ENCODE measurements at regions not wholly inside any gene's neighbourhood (a gene's known extent, or its start where the extent isn't known, plus 50 kb on each side); places are given as distances from the start of the nearest gene placed in this dataset.

- CTCF ChIA-PET, result no interaction called here
- H3K4me3 Mint-ChIP-seq (ENCODE audit: unreplicated experiment), result no peak overlapping the region
These were observed 879.0 kb downstream of the UQCRFS1 start for GRCh38 chr19:28333909-28334308.

DNA sequence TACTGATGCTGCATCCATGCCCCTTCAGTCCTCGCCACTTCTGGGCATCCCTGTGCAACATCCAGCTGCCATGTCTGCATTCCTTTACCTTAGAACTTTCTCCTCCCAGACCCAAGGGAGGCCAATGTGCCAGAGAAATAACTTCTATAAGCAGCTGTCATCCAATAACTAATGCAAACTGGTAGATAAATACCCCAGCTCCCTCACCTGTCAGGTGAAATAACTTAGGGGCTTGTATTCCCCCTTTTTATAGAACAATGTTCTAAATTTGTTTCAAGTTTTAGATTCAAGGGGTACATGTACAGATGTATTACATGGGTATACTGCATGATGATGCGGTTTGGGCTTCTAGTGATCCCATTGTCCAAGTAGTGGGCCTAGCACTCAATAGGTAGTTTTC lies 880.1 kb downstream of the UQCRFS1 start:
- no peak overlapping the region for H3K27ac Mint-ChIP-seq (ENCODE audit: low read depth, unreplicated experiment)
- ChIA-PET POLR2A (no interaction called here), CTCF (no interaction called here)
- no peaks in the 10 kb centered on the region for H3K4me1 Mint-ChIP-seq (ENCODE audit: insufficient read depth, unreplicated experiment)
- H3K4me3 Mint-ChIP-seq (ENCODE audit: unreplicated experiment), result no peak overlapping the region
- DNase-seq (ENCODE audit: unreplicated experiment), result no peak
- intact Hi-C loops (cut with micrococcal nuclease), result no loop called here
- no peaks in the 10 kb centered on the region for H3K36me3 Mint-ChIP-seq (ENCODE audit: insufficient read depth, unreplicated experiment)
- H3K27me3 Mint-ChIP-seq (ENCODE audit: insufficient read depth, unreplicated experiment), result no peaks in the 10 kb centered on the region
- no peak for TF ChIP-seq CTCF (IDR thresholded peaks at IDR 0.05; ENCODE audit: unreplicated experiment)
- H3K9me3 Mint-ChIP-seq (ENCODE audit: unreplicated experiment), result peaks cover 33% of the 10 kb centered on the region
- no TSS peak for BruUV-seq (replicated peaks)

More at GRCh38 chr19:28333909-28334308, 879.0 kb downstream of the UQCRFS1 start:
- Mint-ChIP-seq H3K27me3 (ENCODE audit: insufficient read depth, unreplicated experiment) (no peaks in the 10 kb centered on the region), H3K36me3 (ENCODE audit: insufficient read depth, unreplicated experiment) (no peaks in the 10 kb centered on the region), H3K9me3 (ENCODE audit: unreplicated experiment) (peaks cover 30% of the 10 kb centered on the region), H3K4me1 (ENCODE audit: insufficient read depth, unreplicated experiment) (no peaks in the 10 kb centered on the region), H3K27ac (ENCODE audit: low read depth, unreplicated experiment) (no peak overlapping the region)
- intact Hi-C loops (cut with micrococcal nuclease), result no loop called here
- POLR2A ChIA-PET, result no interaction called here
- no peak for TF ChIP-seq CTCF (IDR thresholded peaks at IDR 0.05; ENCODE audit: unreplicated experiment)
- no peak for DNase-seq (ENCODE audit: unreplicated experiment)
- no TSS peak for BruUV-seq (replicated peaks)

GRCh38 chr19:28332351-28332750 lies 880.6 kb downstream of the UQCRFS1 start:
- H3K4me1 Mint-ChIP-seq (ENCODE audit: insufficient read depth, unreplicated experiment), result no peaks in the 10 kb centered on the region
- no peak overlapping the region for H3K4me3 Mint-ChIP-seq (ENCODE audit: unreplicated experiment)
- no peak overlapping the region for H3K27ac Mint-ChIP-seq (ENCODE audit: low read depth, unreplicated experiment)
- CTCF ChIA-PET, result no interaction called here
- peaks cover 28% of the 10 kb centered on the region for H3K9me3 Mint-ChIP-seq (ENCODE audit: unreplicated experiment)
- no peaks in the 10 kb centered on the region for H3K36me3 Mint-ChIP-seq (ENCODE audit: insufficient read depth, unreplicated experiment)
- no peaks in the 10 kb centered on the region for H3K27me3 Mint-ChIP-seq (ENCODE audit: insufficient read depth, unreplicated experiment)
- POLR2A ChIA-PET, result no interaction called here
- BruUV-seq (replicated peaks), result no TSS peak
- intact Hi-C loops (cut with micrococcal nuclease), result no loop called here
- no peak for TF ChIP-seq CTCF (IDR thresholded peaks at IDR 0.05; ENCODE audit: unreplicated experiment)
- DNase-seq (ENCODE audit: unreplicated experiment), result no peak

GRCh38 chr19:28331596-28331995 lies 881.4 kb downstream of the UQCRFS1 start:
- intact Hi-C loops (cut with micrococcal nuclease), result no loop called here
- no peak for DNase-seq (ENCODE audit: unreplicated experiment)
- CTCF ChIA-PET, result no interaction called here
- Mint-ChIP-seq H3K9me3 (ENCODE audit: unreplicated experiment) (peaks cover 27% of the 10 kb centered on the region), H3K4me1 (ENCODE audit: insufficient read depth, unreplicated experiment) (no peaks in the 10 kb centered on the region), H3K27me3 (ENCODE audit: insufficient read depth, unreplicated experiment) (no peaks in the 10 kb centered on the region), H3K27ac (ENCODE audit: low read depth, unreplicated experiment) (no peak overlapping the region), H3K36me3 (ENCODE audit: insufficient read depth, unreplicated experiment) (no peaks in the 10 kb centered on the region), H3K4me3 (ENCODE audit: unreplicated experiment) (no peak overlapping the region)
- POLR2A ChIA-PET, result no interaction called here
- no TSS peak for BruUV-seq (replicated peaks)
- no peak for TF ChIP-seq CTCF (IDR thresholded peaks at IDR 0.05; ENCODE audit: unreplicated experiment)
